HG02938 (cell line): ENCODE measurements at regions not wholly inside any gene's neighbourhood (a gene's known extent, or its start where the extent isn't known, plus 50 kb on each side); places are given as distances from the start of the nearest gene placed in this dataset.

Source experiments
- ATAC-seq: cut with Tn5 transposase; IDR thresholded peaks from one replicate; pipeline ENCODE4 v1.9.1; 2021; ENCODE audit warnings: mild to moderate bottlenecking, moderate library complexity; ENCODE audit not compliant: unreplicated experiment

- ATAC-seq = no peak
These were observed 102.2 kb upstream of the GADD45A start for GRCh38 chr1:67582625-67583461.

- ATAC-seq = no peak
These were observed 101.5 kb upstream of the GADD45A start for GRCh38 chr1:67583462-67583950.

GRCh38 chr1:67584938-67585337, 100.1 kb upstream of the GADD45A start:
- ATAC-seq = no peak

GRCh38 chr1:67586596-67586995, 98.4 kb upstream of the GADD45A start:
- no peak for ATAC-seq

- ATAC-seq = no peak
These were observed 96.7 kb upstream of the GADD45A start for GRCh38 chr1:67588178-67588855.

- ATAC-seq = no peak
These were observed 95.3 kb upstream of the GADD45A start for GRCh38 chr1:67589519-67590233.

DNA sequence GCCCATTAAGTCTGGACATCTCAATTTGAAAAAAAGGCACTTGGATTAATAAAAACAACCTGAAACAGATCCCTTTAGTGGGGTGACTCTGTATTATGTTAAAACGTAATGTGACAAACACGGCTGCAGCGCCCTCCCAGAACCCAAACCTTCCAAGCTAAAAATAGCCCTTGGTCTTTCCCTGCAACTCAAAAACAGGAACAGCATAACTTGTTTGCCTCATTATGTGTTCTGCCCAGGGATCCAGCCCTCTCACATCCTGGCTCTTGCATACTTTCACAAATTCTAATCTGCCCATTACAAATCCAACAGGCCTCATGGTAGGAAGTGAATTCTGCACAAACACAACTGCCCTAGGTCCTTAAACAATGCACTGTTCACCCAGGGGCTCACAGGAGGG, 94.7 kb upstream of the GADD45A start:
- ATAC-seq = no peak

- ATAC-seq = no peak
These were observed 90.2 kb upstream of the GADD45A start for GRCh38 chr1:67594764-67595163.

GRCh38 chr1:67596674-67597073, 88.3 kb upstream of the GADD45A start:
- ATAC-seq = no peak

- no peak for ATAC-seq
These were observed 87.7 kb upstream of the GADD45A start for GRCh38 chr1:67597336-67597735.

DNA sequence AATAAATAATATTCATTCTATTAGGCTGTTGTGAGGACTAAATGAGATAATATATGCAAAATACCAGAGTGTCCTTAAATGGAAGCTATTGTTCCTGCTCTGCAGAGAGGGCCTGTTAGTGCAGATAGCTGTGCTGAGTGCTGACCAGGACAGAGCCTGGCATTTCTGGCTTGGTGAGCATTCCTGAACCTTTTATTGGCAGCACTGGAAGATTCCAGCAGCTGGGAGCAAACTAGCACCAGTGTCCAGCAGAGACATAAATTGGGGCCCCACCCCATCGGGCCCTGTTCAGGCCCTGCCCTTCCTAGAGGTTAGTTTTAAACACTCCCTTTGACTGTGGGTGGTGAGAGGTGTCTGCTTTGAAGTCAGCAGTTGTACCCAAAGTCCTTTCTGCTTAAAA, 85.9 kb upstream of the GADD45A start:
- ATAC-seq = no peak

DNA sequence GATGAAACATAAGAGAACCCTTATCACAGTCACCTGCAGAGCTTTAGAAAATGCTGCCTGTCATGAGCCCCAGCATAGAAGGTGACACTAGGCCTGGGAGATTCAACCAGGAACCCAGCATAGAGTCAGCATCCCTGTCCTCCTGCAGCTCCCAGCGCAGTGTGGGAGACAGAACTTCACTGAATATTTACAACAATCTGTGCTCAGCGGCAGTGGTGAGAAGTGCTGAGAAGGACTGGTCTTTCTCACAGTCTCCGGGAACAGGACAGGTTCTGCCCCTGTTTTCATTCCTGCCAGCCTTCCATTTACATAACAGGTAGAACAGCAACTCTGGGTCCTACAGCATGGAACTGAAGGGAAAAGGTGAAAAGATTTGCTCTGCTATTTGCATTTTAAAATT, 83.5 kb upstream of the GADD45A start:
- no peak for ATAC-seq

DNA sequence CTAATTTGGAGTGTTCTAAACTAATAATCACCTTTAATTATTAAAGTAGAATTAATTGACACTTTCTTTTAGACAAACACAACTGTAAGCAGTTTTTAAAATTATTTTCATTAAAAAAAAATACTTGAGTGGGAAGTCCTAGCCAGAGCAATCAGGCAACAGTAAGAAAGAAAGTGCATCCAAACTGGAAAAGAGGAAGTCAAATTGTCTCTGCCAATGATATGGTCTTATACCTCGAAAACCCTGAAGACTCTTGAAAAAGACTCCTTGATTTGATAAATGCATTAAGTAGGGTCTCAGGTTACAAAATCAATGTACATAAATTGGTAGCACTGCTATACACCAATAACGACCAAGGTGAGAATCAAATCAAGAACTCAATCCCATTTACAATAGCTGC, 83.0 kb upstream of the GADD45A start:
- ATAC-seq = no peak

DNA sequence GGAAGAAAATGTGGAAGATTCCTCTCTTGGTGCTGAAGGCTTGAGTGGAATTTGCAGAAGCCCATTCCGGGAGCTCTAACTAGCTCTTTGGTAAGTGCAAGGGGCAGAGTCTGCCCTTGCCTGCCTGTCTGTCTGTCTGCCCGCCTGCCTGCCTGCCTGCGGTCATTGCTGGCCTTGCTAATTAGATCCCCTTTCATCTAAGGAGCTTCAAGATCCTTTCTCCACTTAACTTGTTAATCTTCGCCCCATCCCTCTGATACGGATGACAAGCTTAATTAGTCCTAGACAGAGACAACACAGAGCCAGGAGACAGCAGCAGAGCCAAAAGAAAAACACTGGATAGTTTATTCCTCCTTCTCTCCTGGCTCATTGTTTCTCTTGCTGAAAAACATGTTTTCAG, 80.2 kb upstream of the GADD45A start:
- no peak for ATAC-seq

DNA sequence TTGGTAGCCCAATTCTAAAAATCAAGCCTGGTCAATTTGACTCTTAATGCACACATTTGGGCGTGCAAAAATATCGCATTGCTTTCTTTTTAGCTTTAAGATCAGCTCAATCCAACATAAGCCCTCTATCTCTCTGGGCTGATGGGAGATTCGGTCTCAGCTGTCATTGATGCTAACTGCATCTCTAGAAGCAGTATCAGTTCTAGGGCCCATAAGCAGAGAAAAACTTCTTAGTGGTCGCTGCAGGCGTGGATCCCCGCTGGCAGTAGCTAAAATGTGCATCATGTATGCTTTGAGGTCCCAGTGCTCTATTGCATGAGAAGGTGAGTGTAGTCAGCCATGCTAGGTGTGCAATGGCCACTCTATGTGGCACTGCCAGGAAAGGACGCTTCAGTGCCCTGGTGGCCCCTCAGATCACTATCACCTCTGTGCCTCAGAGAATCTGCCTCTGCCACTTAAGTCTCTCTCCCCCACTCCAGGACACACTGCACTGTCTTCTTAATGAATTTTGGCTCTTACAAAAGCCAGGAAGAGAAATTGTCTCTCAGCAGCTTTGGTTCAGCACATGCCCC, 79.7 kb upstream of the GADD45A start:
- no peak for ATAC-seq

DNA sequence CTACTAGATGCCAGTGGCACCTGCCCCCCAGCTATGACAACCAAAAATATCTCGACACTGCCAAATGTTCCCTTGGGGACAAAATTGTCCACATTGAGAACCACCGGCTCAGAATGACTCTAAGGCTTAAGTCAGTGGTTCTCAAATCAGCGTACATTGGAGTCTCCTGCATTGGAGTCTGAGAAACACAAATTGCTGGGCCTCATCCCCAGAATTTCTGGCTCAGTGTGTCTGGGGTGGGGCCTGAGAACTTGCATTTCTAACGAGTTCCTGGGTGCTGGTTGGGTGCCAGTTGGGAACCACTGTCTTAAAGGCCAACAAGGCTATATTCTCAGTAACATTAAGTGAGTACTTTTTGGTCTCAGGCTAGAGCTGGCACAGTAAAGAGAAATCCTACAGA, 77.7 kb upstream of the GADD45A start:
- ATAC-seq = no peak

DNA sequence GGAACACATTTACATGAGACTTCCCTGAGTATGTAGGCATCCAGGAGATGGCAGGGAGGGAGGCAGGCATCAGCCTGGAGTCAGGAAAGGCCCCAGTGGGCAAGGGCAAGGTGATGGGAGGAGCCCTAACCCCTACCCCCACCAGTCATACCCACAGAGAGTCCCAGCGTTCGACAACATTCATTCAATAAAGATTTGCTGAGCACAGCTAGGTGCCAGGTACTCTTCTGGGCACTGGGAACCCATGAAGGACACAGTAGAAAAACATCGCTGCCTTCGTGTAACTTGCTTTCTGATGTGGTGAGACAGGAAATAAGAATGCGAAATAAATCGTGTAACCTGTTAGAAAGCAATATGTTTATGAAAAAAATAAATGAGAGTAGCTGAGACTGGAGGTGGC, 77.3 kb upstream of the GADD45A start:
- ATAC-seq = no peak

DNA sequence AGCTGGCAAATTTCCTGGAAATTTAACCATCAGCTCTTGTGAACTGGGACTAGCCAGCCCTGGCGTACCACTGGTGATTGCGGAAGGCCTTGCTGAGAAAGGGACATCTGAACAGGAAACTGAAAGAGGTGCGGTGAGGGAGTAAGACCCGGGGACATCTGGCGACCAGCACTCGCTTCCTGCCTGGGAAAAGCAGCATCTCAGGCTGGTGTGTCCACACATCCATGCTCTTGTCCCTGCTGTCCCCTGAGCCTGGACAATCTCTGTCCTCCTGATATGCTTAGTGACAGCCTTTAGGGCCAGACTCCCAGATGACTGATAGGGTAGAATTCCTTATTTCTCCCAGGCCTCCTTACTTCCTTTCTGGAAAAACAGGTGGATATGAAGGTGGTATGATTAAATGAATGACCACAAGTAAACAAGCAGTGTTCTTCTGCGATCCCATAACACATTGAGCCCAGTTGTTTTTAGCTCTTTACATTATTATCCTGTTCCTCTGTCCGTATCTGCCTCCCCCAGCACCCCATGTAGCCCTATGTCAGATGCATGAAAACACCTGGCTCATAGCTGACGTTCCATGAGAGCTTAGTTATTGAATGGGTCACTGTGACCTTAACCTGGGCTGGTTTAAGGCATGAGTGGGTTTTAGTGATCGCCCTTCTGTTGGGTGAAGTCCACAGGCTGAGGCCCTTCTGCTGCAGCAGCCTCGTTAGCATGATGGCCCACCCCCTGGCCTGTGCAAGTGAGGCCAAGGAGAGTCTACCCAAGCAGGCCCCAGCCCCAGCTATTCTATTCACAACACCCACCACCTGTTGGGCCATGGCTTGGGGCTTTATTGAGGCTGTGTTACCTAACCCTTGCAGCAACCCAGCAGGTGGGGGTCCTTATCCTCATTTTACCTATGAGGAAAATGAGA, 76.1 kb upstream of the GADD45A start:
- no peak for ATAC-seq

DNA sequence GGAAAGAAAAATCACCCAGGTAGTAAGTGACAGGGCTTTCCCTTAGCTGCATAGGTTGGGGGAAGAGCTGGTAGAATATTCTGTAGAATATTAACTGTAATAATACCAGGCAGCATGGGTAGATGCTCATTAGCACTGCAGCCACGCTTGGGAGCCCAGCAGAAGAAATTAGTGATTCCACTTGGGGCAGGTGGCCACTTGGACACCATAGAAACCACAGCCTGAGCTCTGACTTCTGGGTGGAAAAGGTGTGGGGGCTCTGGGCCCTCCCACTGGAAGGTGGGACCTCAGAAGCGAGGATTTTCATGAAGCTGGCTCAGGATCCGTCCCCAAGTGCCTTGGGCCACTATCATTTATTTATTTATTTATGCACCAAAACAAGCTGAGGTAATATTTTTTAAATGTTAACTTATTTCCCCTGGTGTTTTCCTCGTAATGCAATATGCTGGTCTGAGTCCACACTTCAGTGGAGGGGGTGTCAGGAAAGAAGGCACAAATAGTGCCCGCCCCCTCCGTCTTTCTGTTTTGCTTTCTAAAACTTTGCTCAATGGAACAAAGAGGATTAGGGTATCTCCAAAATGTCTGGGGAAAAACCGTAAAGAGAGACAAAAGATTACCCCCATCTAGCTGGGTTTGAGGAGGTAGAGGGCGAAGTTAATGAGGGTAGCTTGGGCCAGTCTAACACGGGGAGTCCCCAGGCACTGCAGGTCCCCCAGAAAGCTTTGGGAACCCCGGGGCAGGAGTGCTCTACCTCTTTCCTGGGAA, 75.2 kb upstream of the GADD45A start:
- ATAC-seq = peak; percentile 50

DNA sequence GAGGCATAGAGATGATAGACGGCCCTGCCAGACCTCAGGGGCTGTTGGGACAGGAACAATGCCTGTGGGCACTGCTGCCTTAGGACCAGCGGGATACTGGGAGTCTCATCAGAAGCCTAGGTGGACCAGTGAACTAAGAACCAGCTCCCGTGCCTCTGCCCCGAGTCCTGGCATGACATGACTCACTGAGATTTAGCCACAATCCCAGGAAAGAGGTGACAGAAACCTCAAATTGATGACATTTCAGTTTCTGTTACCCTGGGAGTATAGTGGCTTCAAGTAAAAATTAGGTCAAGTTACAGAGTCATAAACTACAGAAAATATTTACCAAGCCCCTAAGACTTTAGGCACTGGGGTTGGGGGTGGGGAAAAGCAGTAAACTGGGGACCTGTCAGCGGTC, 74.6 kb upstream of the GADD45A start:
- peak; percentile 8 for ATAC-seq
